Stimulated activated CD4-positive, alpha-beta T cell treated with anti-CD3 and anti-CD28 coated beads, Interleukin-4, amount 100 ng/mL, for 4 hours (primary cell): ENCODE measurements at regions not wholly inside any gene's neighbourhood (a gene's known extent, or its start where the extent isn't known, plus 50 kb on each side); places are given as distances from the start of the nearest gene placed in this dataset.
"Not testable (repeated sequence)": the region's sequence is repeated elsewhere in the genome, so short reads cannot be mapped to it uniquely, and the experiment has no call there.

Experiments
- DNase-seq, 2 experiments: peaks; one replicate each; pipeline ENCODE4 v3.0.0-alpha.2; 2020

- DNase-seq: no peak
Measured at GRCh38 chr7:20839196-20839735, 52.6 kb upstream of the SP8 start.

GRCh38 chr7:20839987-20840386 lies 53.3 kb upstream of the SP8 start:
- no peak for DNase-seq

- no peak for DNase-seq
Measured at GRCh38 chr7:20846791-20847190, 60.1 kb upstream of the SP8 start.

GRCh38 chr7:20858951-20859350 lies 72.3 kb upstream of the SP8 start:
- no peak for DNase-seq

GRCh38 chr7:20861468-20861867 lies 74.8 kb upstream of the SP8 start:
- no peak for DNase-seq

- DNase-seq: no peak
Measured at GRCh38 chr7:20862554-20862953, 75.9 kb upstream of the SP8 start.

GRCh38 chr7:20864221-20864620 lies 77.5 kb upstream of the SP8 start:
- DNase-seq: no peak

GRCh38 chr7:20865684-20866083 lies 79.0 kb upstream of the SP8 start:
- DNase-seq: no peak

- DNase-seq: no peak
Measured at GRCh38 chr7:20870977-20871376, 84.3 kb upstream of the SP8 start.

- no peak for DNase-seq
Measured at GRCh38 chr7:20892776-20893175, 106.1 kb upstream of the SP8 start.

- no peak for DNase-seq
Measured at GRCh38 chr7:20894806-20895205, 108.1 kb upstream of the SP8 start.

GRCh38 chr7:20895563-20895962 lies 108.9 kb upstream of the SP8 start:
- DNase-seq: no peak

GRCh38 chr7:20896996-20897395 lies 110.3 kb upstream of the SP8 start:
- DNase-seq: no peak

- DNase-seq: no peak
Measured at GRCh38 chr7:20906801-20907453, 120.2 kb upstream of the SP8 start.

- DNase-seq: no peak
Measured at GRCh38 chr7:20911081-20911480, 124.4 kb upstream of the SP8 start.

GRCh38 chr7:20913853-20914252 lies 127.2 kb upstream of the SP8 start:
- no peak for DNase-seq

GRCh38 chr7:20916311-20916710 lies 129.6 kb upstream of the SP8 start:
- no peak for DNase-seq

- no peak for DNase-seq
Measured at GRCh38 chr7:20917603-20918002, 130.9 kb upstream of the SP8 start.

- no peak for DNase-seq
Measured at GRCh38 chr7:20918156-20918555, 131.5 kb upstream of the SP8 start.

GRCh38 chr7:20927178-20927577 lies 140.5 kb upstream of the SP8 start:
- not testable (repeated sequence) for DNase-seq

GRCh38 chr7:20927976-20928375 lies 141.3 kb upstream of the SP8 start:
- no peak for DNase-seq

- DNase-seq: no peak
Measured at GRCh38 chr7:20929199-20929598, 142.5 kb upstream of the SP8 start.

GRCh38 chr7:20931739-20932138 lies 145.1 kb upstream of the SP8 start:
- no peak for DNase-seq

- DNase-seq: no peak
Measured at GRCh38 chr7:20932785-20933527, 146.3 kb upstream of the SP8 start.

- DNase-seq: no peak
Measured at GRCh38 chr7:20945451-20945850, 158.8 kb upstream of the SP8 start.
